GM18951 (cell line): ENCODE measurements at regions not wholly inside any gene's neighbourhood (a gene's known extent, or its start where the extent isn't known, plus 50 kb on each side); places are given as distances from the start of the nearest gene placed in this dataset.

Experiments used
- POLR2A ChIP-seq: IDR thresholded peaks from 4 replicates; pipeline ENCODE4 v1.6.1; 2011; ENCODE audit warnings: mild to moderate bottlenecking; ENCODE audit not compliant: insufficient read length, insufficient read depth; ENCODE audit errors: extremely low read depth
- in situ Hi-C: fragments of 300-500 bp; cut with MboI; formaldehyde crosslinking; loops from one replicate; pipeline ENCODE4 v1.12.0; 2022; ENCODE audit warnings: low sequenced_read_pairs, mixed read lengths, inconsistent platforms; ENCODE audit not compliant: unreplicated experiment

GRCh38 chr18:70423120-70423519 lies 134.3 kb downstream of the SOCS6 start:
- TF ChIP-seq POLR2A = no peak
- in situ Hi-C loops = no loop called here

GRCh38 chr18:70422391-70422965 lies 133.6 kb downstream of the SOCS6 start:
- TF ChIP-seq POLR2A = no peak
- in situ Hi-C loops = no loop called here

GRCh38 chr18:70421471-70422390 lies 132.9 kb downstream of the SOCS6 start:
- in situ Hi-C loops = no loop called here
- no peak for TF ChIP-seq POLR2A

- in situ Hi-C loops = no loop called here
- no peak for TF ChIP-seq POLR2A
Observed at GRCh38 chr18:70420146-70420898, 131.5 kb downstream of the SOCS6 start.

- in situ Hi-C loops = no loop called here
Observed at GRCh38 chr18:70419526-70419925, 130.7 kb downstream of the SOCS6 start.

GRCh38 chr18:70418546-70419311 lies 129.9 kb downstream of the SOCS6 start:
- no peak for TF ChIP-seq POLR2A
- in situ Hi-C loops = no loop called here

More at GRCh38 chr18:70419526-70419925, 130.7 kb downstream of the SOCS6 start:
- TF ChIP-seq POLR2A = no peak

- no peak for TF ChIP-seq POLR2A
- in situ Hi-C loops = no loop called here
Observed at GRCh38 chr18:70417847-70418246, 129.0 kb downstream of the SOCS6 start.

GRCh38 chr18:70416496-70416895 lies 127.7 kb downstream of the SOCS6 start:
- in situ Hi-C loops = no loop called here

GRCh38 chr18:70415823-70416488 lies 127.1 kb downstream of the SOCS6 start:
- TF ChIP-seq POLR2A = no peak
- in situ Hi-C loops = no loop called here

More at GRCh38 chr18:70416496-70416895, 127.7 kb downstream of the SOCS6 start:
- no peak for TF ChIP-seq POLR2A

- in situ Hi-C loops = no loop called here
Observed at GRCh38 chr18:70414315-70414900, 125.6 kb downstream of the SOCS6 start.

GRCh38 chr18:70413455-70413854 lies 124.6 kb downstream of the SOCS6 start:
- TF ChIP-seq POLR2A = no peak
- in situ Hi-C loops = no loop called here

More at GRCh38 chr18:70414315-70414900, 125.6 kb downstream of the SOCS6 start:
- TF ChIP-seq POLR2A = no peak
